GM12878 (cell line): ENCODE measurements at regions not wholly inside any gene's neighbourhood (a gene's known extent, or its start where the extent isn't known, plus 50 kb on each side); places are given as distances from the start of the nearest gene placed in this dataset.
A peak's percentile ranks its signal among the peaks of the same experiment; 100 is the strongest.
"Not testable (repeated sequence)": the region's sequence is repeated elsewhere in the genome, so short reads cannot be mapped to it uniquely, and the experiment has no call there.

Source experiments
- ATAC-seq: fragments of 200-7000 bp; cut with Tn5 transposase; 3 replicates; pipeline ENCODE4 v1.9.1; 2020; ENCODE audit warnings: mild to moderate bottlenecking, moderate library complexity
- BruUV-seq: library from RNA; stranded (reverse); fragments of 400-500 nt; replicated peaks from 2 replicates; lab custom pipeline; 2021; lab: Mats Ljungman, UMichigan
- CTCF ChIA-PET: fragments of 300-600 bp; sonication (Branson Sonifier 250); formaldehyde crosslinking; extraction: SDS; loops from one replicate; lab custom pipeline; 2021; ENCODE audit warnings: inconsistent platforms; lab: Yijun Ruan, JAX
- POLR2A ChIA-PET: fragments of 350-600 bp; formaldehyde crosslinking; extraction: SDS; loops from one replicate; lab custom pipeline; 2021; ENCODE audit warnings: inconsistent platforms; lab: Charles Lee
- RAD21 ChIA-PET: fragments of 300-600 bp; sonication (Branson Sonifier 250); formaldehyde crosslinking; loops from one replicate; lab custom pipeline; 2023; ENCODE audit warnings: antibody characterized with exemption; ENCODE audit not compliant: unreplicated experiment; lab: Charles Lee
- SMC1A ChIA-PET: fragments of 300-600 bp; sonication (Branson Sonifier 250); formaldehyde crosslinking; loops from one replicate; lab custom pipeline; 2023; ENCODE audit not compliant: unreplicated experiment, uncharacterized antibody; lab: Charles Lee
- DNase-seq: peaks from one replicate; pipeline ENCODE4 v3.0.0-alpha.2; 2011; ENCODE audit warnings: low read depth, low spot score
- FAIRE-seq: peaks from 3 replicates; lab custom pipeline; 2011; peaks lifted over from hg19 to GRCh38; lab: Jason Lieb, UNC
- H2AFZ ChIP-seq: 2 replicates; pipeline ENCODE4 v1.6.0; 2011; ENCODE audit warnings: low read depth, low read length, control low read depth; ENCODE audit not compliant: control insufficient read depth
- H3K27ac ChIP-seq: 2 replicates; pipeline ENCODE4 v1.5.1; 2011; ENCODE audit warnings: control low read depth; ENCODE audit not compliant: control insufficient read depth, insufficient read depth
- H3K27me3 ChIP-seq, 2 experiments: replicated peaks in 1 of 2; 2 replicates each; pipeline versions ENCODE4 v1.6.0 to v1.6.1; 2011; ENCODE audit warnings: low read length in 1 of 2; ENCODE audit not compliant: control insufficient read depth in 2 of 2, insufficient read depth in 2 of 2
- H3K36me3 ChIP-seq, 2 experiments: 2 replicates each; pipeline ENCODE4 v1.5.1; 2011; ENCODE audit warnings: low read length in 1 of 2; ENCODE audit not compliant: control insufficient read depth in 2 of 2, insufficient read depth in 2 of 2
- H3K4me1 ChIP-seq: 2 replicates; pipeline ENCODE4 v1.6.1; 2011; ENCODE audit warnings: mild to moderate bottlenecking, low read length, moderate library complexity, mixed read lengths; ENCODE audit not compliant: control insufficient read depth, insufficient read depth
- H3K4me2 ChIP-seq: 2 replicates; pipeline ENCODE4 v1.6.0; 2011; ENCODE audit warnings: control low read depth; ENCODE audit not compliant: control insufficient read depth, insufficient read depth
- H3K4me3 ChIP-seq: fragments of 200-600 bp; sonication (generic); 2 replicates; pipeline ENCODE4 v1.5.1; 2016
- H3K79me2 ChIP-seq: 2 replicates; pipeline ENCODE4 v1.6.0; 2011; ENCODE audit warnings: low read length; ENCODE audit not compliant: control insufficient read depth, insufficient read depth
- H3K9ac ChIP-seq: 2 replicates; pipeline ENCODE4 v1.8.0; 2011; ENCODE audit warnings: low read length, control low read depth, mixed read lengths; ENCODE audit not compliant: control insufficient read depth, insufficient read depth
- H3K9me3 ChIP-seq: replicated peaks from 3 replicates; pipeline ENCODE4 v1.5.1; 2011; ENCODE audit warnings: mild to moderate bottlenecking, low read length; ENCODE audit not compliant: control insufficient read depth, insufficient read depth
- H4K20me1 ChIP-seq: 2 replicates; pipeline ENCODE4 v1.6.0; 2011; ENCODE audit not compliant: control insufficient read depth, insufficient read depth
- FOXM1 ChIP-seq: IDR thresholded peaks from 2 replicates; pipeline ENCODE4 v1.6.1; 2012; ENCODE audit warnings: low read depth, mild to moderate bottlenecking, inconsistent platforms, low read length, moderate library complexity
- SPI1 ChIP-seq: IDR thresholded peaks from 2 replicates; pipeline ENCODE4 v1.6.1; 2011; ENCODE audit warnings: low read depth, mild to moderate bottlenecking, low read length, moderate library complexity, borderline replicate concordance; ENCODE audit not compliant: insufficient read depth
- WGBS: methylation state at CpG from one replicate; pipeline ENCODE4 v1.1.6; 2016; ENCODE audit warnings: low lambda C conversion rate; ENCODE audit not compliant: insufficient replicate concordance, insufficient coverage; ENCODE audit errors: missing lambda C conversion rate; 5-methylcytosine and 5-hydroxymethylcytosine counted together
- in situ Hi-C: fragments of 300-500 bp; cut with MboI; formaldehyde crosslinking; loops from 9 replicates; pipeline ENCODE4 v1.14.3; 2018; ENCODE audit warnings: mixed read lengths
- intact Hi-C: fragments of 100-400 bp; cut with micrococcal nuclease; formaldehyde crosslinking; loops from one replicate; pipeline ENCODE4 v1.14.2; 2022; ENCODE audit not compliant: unreplicated experiment

- no peak overlapping the region for H3K4me3 ChIP-seq
- TF ChIP-seq SPI1 (peak; percentile 23; the same call in 1 of the 2 replicates), FOXM1 (no peak)
- no peak overlapping the region for H2AFZ ChIP-seq
- SMC1A ChIA-PET, result no interaction called here
- RAD21 ChIA-PET, result no interaction called here
- no TSS peak for BruUV-seq
- CTCF ChIA-PET, result no interaction called here
- intact Hi-C loops, result no loop called here
- H3K27ac ChIP-seq, result no peak overlapping the region
- no peak overlapping the region for H3K9ac ChIP-seq
- no peak overlapping the region for H3K4me2 ChIP-seq
- H4K20me1 ChIP-seq, result no peaks in the 10 kb centered on the region
- H3K4me1 ChIP-seq, result no peaks in the 10 kb centered on the region
- in situ Hi-C loops, result no loop called here
- no peaks in the 10 kb centered on the region for H3K36me3 ChIP-seq
- 0% methylated on average over 6 of the region's 6 CpGs for WGBS
- no peaks in the 10 kb centered on the region for H3K79me2 ChIP-seq
- POLR2A ChIA-PET, result no interaction called here
- FAIRE-seq (no peak), DNase-seq (no peak), ATAC-seq (peak; percentile 88)
- peaks cover 2% of the 10 kb centered on the region; the same call in 2 of the 3 replicates for H3K9me3 ChIP-seq
- H3K27me3 ChIP-seq, result no peaks in the 10 kb centered on the region
Observed at GRCh38 chr3:6697722-6698121, 163.2 kb upstream of the GRM7 start.

DNA sequence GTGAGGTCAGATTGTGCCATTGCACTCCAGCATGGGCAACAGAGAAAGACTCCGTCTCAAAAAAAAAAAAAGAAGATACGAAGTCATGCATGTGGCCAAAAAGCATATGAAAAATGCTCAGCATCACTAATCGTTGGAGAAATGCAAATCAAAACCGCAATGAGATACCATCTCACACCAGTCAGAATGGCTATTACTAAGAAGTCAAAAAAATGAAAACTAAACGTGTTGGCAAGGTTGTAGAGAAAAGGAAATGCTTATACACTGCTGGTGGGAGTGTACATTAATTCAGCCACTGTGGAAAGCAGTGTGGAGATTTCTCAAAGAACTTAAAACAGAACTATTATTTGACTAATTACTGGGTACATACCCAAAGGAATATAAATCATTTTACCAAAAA, 156.1 kb upstream of the GRM7 start:
- H3K4me1 ChIP-seq, H3K27me3 ChIP-seq, SMC1A ChIA-PET, CTCF ChIA-PET, RAD21 ChIA-PET, H2AFZ ChIP-seq, BruUV-seq, H3K36me3 ChIP-seq, H3K9ac ChIP-seq, intact Hi-C loops, H3K79me2 ChIP-seq, H3K9me3 ChIP-seq, H3K27ac ChIP-seq, H3K4me2 ChIP-seq, POLR2A ChIA-PET, H3K4me3 ChIP-seq, H4K20me1 ChIP-seq, FAIRE-seq, DNase-seq, in situ Hi-C loops: not testable (repeated sequence)
- ATAC-seq, result peak; percentile 37; the same call in 2 of the 3 replicates
- WGBS, result 0% methylated on average over 3 of the region's 5 CpGs
